IMR-90 (cell line): ENCODE measurements at regions not wholly inside any gene's neighbourhood (a gene's known extent, or its start where the extent isn't known, plus 50 kb on each side); places are given as distances from the start of the nearest gene placed in this dataset.

ENCODE experiments used
- ATAC-seq: fragments of 200-7000 bp; cut with Tn5 transposase; 2 replicates; pipeline ENCODE4 v1.9.1; 2020; ENCODE audit warnings: low read depth, mild to moderate bottlenecking, moderate library complexity
- BruUV-seq: library from RNA; stranded (reverse); fragments of 400-500 nt; replicated peaks from 2 replicates; lab custom pipeline; 2021; lab: Mats Ljungman, UMichigan
- CTCF ChIA-PET: fragments of 300-600 bp; formaldehyde crosslinking; extraction: SDS; loops from one replicate; lab custom pipeline; 2021; ENCODE audit warnings: antibody characterized with exemption; lab: Yijun Ruan, JAX
- POLR2A ChIA-PET: fragments of 300-600 bp; sonication (Branson Sonifier 250); formaldehyde crosslinking; loops from one replicate; lab custom pipeline; 2022; ENCODE audit warnings: antibody characterized with exemption; ENCODE audit not compliant: unreplicated experiment; lab: Charles Lee
- DNase-seq: peaks from one replicate; pipeline ENCODE4 v3.0.0; 2013
- H2AFZ ChIP-seq: replicated peaks from 2 replicates; pipeline ENCODE3; 2013; ENCODE audit warnings: low read length, mild to moderate bottlenecking; ENCODE audit not compliant: poor library complexity
- H2AK5ac ChIP-seq: 2 replicates; pipeline ENCODE4 v1.6.1; 2013; ENCODE audit warnings: low read depth, low read length, inconsistent platforms
- H2AK9ac ChIP-seq: replicated peaks from 2 replicates; pipeline ENCODE3; 2013; ENCODE audit warnings: mild to moderate bottlenecking, low read depth, low read length, moderate library complexity; ENCODE audit not compliant: poor library complexity
- H2BK120ac ChIP-seq: 2 replicates; pipeline ENCODE4 v1.6.1; 2013; ENCODE audit warnings: low read depth, low read length, inconsistent platforms
- H2BK15ac ChIP-seq: 3 replicates; pipeline ENCODE4 v1.6.1; 2013; ENCODE audit warnings: low read depth, low read length, inconsistent platforms
- H2BK20ac ChIP-seq: 2 replicates; pipeline ENCODE4 v1.6.1; 2013; ENCODE audit warnings: low read depth, mild to moderate bottlenecking, inconsistent platforms, low read length, moderate library complexity
- H2BK5ac ChIP-seq: 2 replicates; pipeline ENCODE4 v1.6.1; 2013; ENCODE audit warnings: mild to moderate bottlenecking, low read depth, low read length, inconsistent platforms; ENCODE audit not compliant: poor library complexity, severe bottlenecking
- H3K14ac ChIP-seq: replicated peaks from 2 replicates; pipeline ENCODE4 v1.6.1; 2013; ENCODE audit warnings: low read depth, low read length, inconsistent platforms
- H3K18ac ChIP-seq: 2 replicates; pipeline ENCODE4 v1.6.1; 2013; ENCODE audit warnings: low read depth, low read length, control low read depth
- H3K23ac ChIP-seq: 2 replicates; pipeline ENCODE4 v1.6.1; 2013; ENCODE audit warnings: low read depth, low read length, inconsistent platforms
- H3K27ac ChIP-seq: 2 replicates; pipeline ENCODE4 v1.5.1; 2013; ENCODE audit warnings: mild to moderate bottlenecking, control low read depth, low read length; ENCODE audit not compliant: insufficient read depth
- H3K27me3 ChIP-seq: 2 replicates; pipeline ENCODE4 v1.6.1; 2013; ENCODE audit warnings: low read length; ENCODE audit not compliant: control insufficient read depth, insufficient read depth
- H3K36me3 ChIP-seq: 2 replicates; pipeline ENCODE4 v1.6.1; 2013; ENCODE audit warnings: low read length, mixed read lengths; ENCODE audit not compliant: control insufficient read depth, insufficient read depth
- H3K4ac ChIP-seq: 2 replicates; pipeline ENCODE4 v1.6.1; 2013; ENCODE audit warnings: low read depth, low read length, inconsistent platforms
- H3K4me1 ChIP-seq: 2 replicates; pipeline ENCODE4 v1.6.1; 2013; ENCODE audit warnings: low read length, mixed read lengths; ENCODE audit not compliant: control insufficient read depth, insufficient read depth
- H3K4me2 ChIP-seq: 2 replicates; pipeline ENCODE4 v1.6.1; 2013; ENCODE audit warnings: low read depth, mild to moderate bottlenecking, control low read depth, low read length, moderate library complexity
- H3K4me3 ChIP-seq: 2 replicates; pipeline ENCODE4 v1.5.1; 2013; ENCODE audit warnings: low read depth, mild to moderate bottlenecking, control low read depth, low read length, moderate library complexity; ENCODE audit not compliant: insufficient read depth
- H3K56ac ChIP-seq: 2 replicates; pipeline ENCODE4 v1.6.1; 2013; ENCODE audit warnings: low read length, inconsistent platforms; ENCODE audit not compliant: insufficient read depth; ENCODE audit errors: extremely low read depth
- H3K79me1 ChIP-seq, 2 experiments: 2 replicates each; pipeline ENCODE4 v1.6.1; 2013; ENCODE audit warnings: low read length in 2 of 2, inconsistent platforms in 1 of 2, low read depth in 1 of 2
- H3K9ac ChIP-seq: 2 replicates; pipeline ENCODE4 v1.6.1; 2013; ENCODE audit warnings: low read depth, low read length, control low read depth
- H3K9me1 ChIP-seq: 2 replicates; pipeline ENCODE4 v1.6.1; 2013; ENCODE audit warnings: low read length, inconsistent platforms; ENCODE audit not compliant: insufficient read depth
- H3K9me3 ChIP-seq: 2 replicates; pipeline ENCODE4 v1.6.1; 2013; ENCODE audit warnings: low read length; ENCODE audit not compliant: control insufficient read depth, insufficient read depth
- H4K20me1 ChIP-seq: 2 replicates; pipeline ENCODE4 v1.6.1; 2013; ENCODE audit warnings: low read length, inconsistent platforms; ENCODE audit not compliant: insufficient read depth
- H4K5ac ChIP-seq: 2 replicates; pipeline ENCODE4 v1.6.1; 2013; ENCODE audit warnings: mild to moderate bottlenecking, low read depth, low read length, control low read depth
- H4K8ac ChIP-seq, 2 experiments: 2 replicates each; pipeline ENCODE4 v1.6.1; 2013; ENCODE audit warnings: low read depth in 2 of 2, low read length in 2 of 2, control low read depth in 1 of 2, inconsistent platforms in 1 of 2
- H4K91ac ChIP-seq: 2 replicates; pipeline ENCODE4 v1.6.1; 2013; ENCODE audit warnings: low read depth, low read length, inconsistent platforms; ENCODE audit not compliant: insufficient read depth
- FOS ChIP-seq: fragments of 150-350 bp; IDR thresholded peaks from 2 replicates; pipeline ENCODE4 v1.6.1; 2016; ENCODE audit warnings: low read depth, low read length
- NFE2L2 ChIP-seq: fragments of 150-350 bp; IDR thresholded peaks from 2 replicates; pipeline ENCODE4 v1.6.1; 2016; ENCODE audit warnings: low read depth, mild to moderate bottlenecking, low read length
- RCOR1 ChIP-seq: IDR thresholded peaks from 2 replicates; pipeline ENCODE4 v1.6.1; 2012; ENCODE audit warnings: mild to moderate bottlenecking, low read length, improper control_type of control experiment; ENCODE audit not compliant: insufficient replicate concordance
- SMC3 ChIP-seq: fragments of 150-350 bp; IDR thresholded peaks from 2 replicates; pipeline ENCODE4 v1.6.1; 2016; ENCODE audit warnings: low read depth, mild to moderate bottlenecking, antibody characterized with exemption, low read length, moderate library complexity
- WGBS, 2 experiments: methylation state at CpG; one replicate each; pipeline versions ENCODE4 v1.1.5 to v1.1.7; 2013; ENCODE audit warnings: missing lambda C conversion rate in 2 of 2; ENCODE audit not compliant: insufficient read length in 1 of 2; ENCODE audit errors: extremely low coverage in 2 of 2; 5-methylcytosine and 5-hydroxymethylcytosine counted together
- dilution Hi-C: fragments of 300-500 bp; cut with HindIII; formaldehyde crosslinking; loops from one replicate; pipeline ENCODE4 v1.14.3; 2018; ENCODE audit warnings: low sequenced_read_pairs; ENCODE audit not compliant: unreplicated experiment
- in situ Hi-C: fragments of 300-500 bp; cut with MboI; formaldehyde crosslinking; loops from 3 replicates; pipeline ENCODE4 v1.14.3; 2019; ENCODE audit warnings: low sequenced_read_pairs, inconsistent platforms, mixed read lengths
- intact Hi-C: fragments of 100-400 bp; cut with micrococcal nuclease; formaldehyde crosslinking; loops from 2 replicates; pipeline ENCODE4 v1.10.0; 2022
- TF ChIP-seq, protein P1 (sequence below): conservative IDR thresholded peaks from 2 replicates; pipeline ENCODE4 v1.5.1; 2012; ENCODE audit warnings: mild to moderate bottlenecking, low read depth, low read length, improper control_type of control experiment

DNA sequence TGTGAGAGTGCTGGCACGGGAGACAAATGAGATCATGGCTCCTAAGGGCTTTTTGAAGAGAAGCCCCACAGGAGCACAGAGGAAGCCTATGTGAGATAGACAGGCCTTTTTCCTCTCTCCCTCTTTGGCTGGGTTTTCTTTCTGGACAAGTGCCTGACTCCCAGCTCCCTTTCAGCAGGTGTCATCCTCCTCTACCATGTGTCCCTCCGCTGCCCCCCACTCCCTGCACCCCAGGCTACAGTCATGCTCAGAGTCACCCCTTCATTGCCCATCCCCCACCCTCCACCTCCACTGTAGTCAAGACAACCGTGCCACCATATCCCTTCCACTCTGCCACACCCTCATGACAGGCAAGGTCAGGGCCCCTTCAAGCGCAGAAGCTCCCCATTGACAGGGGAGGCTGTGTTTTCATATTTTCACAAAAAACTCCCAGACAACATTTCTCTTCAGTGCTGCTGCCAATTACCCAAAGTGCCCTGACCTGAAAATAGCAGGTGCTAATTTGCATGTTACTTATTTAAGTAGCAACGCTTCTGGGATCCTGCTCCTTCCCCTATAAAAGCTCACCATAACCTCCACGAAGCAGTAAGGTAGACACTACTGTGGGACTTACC, 92.1 kb upstream of the IPO9 start (continued):
- no peak for TF ChIP-seq SMC3

DNA sequence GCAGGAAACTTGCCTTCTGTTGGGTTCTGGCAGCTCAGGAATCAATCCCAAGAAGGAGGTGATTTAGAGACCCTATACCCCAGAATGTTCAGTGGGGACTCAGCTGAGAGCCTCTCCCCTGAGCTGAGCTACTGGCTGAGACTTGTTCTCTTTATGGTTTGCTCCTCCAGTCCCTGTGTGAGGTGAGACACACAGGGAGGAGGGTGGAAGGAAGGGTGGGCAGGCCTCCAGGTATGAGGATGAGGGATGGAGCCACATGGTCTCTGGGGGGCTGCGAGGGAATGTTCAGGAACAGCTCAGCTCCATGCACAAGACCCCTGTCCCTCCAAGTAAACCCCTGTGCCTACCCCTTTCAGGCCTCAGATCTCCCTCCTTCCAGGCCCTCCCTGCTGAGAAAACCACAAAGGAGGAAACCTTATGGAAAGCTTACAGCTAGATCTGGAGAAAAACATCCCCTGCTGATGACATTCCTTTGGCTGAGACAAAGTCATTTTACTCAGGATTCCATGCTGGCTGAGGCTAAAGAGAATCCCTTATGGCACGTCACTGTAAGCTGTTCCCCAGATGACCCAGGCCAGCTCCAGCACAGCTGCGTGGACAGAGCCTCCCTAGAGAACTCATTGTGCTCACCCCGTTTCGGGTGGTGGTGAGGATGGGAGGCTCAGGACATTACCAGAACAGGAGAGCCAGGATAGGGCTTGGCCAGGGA, 91.5 kb upstream of the IPO9 start:
- H2BK5ac ChIP-seq: peak overlapping the region; percentile 75
- ATAC-seq (peak; percentile 77), DNase-seq (peak; percentile 92)
- peaks cover 59 to 94% of the 10 kb centered on the region in 2 experiments for H3K79me1 ChIP-seq
- CTCF ChIA-PET: no interaction called here
- POLR2A ChIA-PET: no interaction called here
- no peaks in the 10 kb centered on the region for H3K9me3 ChIP-seq
- intact Hi-C loops: no loop called here
- H3K4me1 ChIP-seq: peaks cover 46% of the 10 kb centered on the region
- H2BK20ac ChIP-seq: peak overlapping the region; percentile 78
- H3K27me3 ChIP-seq: no peaks in the 10 kb centered on the region
- H3K27ac ChIP-seq: peak overlapping the region; percentile 45
- no peak overlapping the region for H2AFZ ChIP-seq
- no TSS peak for BruUV-seq
- H3K23ac ChIP-seq: peak overlapping the region; percentile 78
- dilution Hi-C loops: no loop called here
- no peak overlapping the region for H3K56ac ChIP-seq
- H2AK9ac ChIP-seq: no peak overlapping the region
- no CpG with 5 or more reads among the region's 5 CpGs for WGBS, 2 experiments
- peak overlapping the region; percentile 52 for H3K18ac ChIP-seq
- peak overlapping the region; percentile 59 for H2BK120ac ChIP-seq
- peak overlapping the region; percentile 82 for H2AK5ac ChIP-seq
- H3K4ac ChIP-seq: peak overlapping the region; percentile 49
- H3K14ac ChIP-seq: peak overlapping the region; percentile 51
- H3K36me3 ChIP-seq: peaks cover 4% of the 10 kb centered on the region
- H2BK15ac ChIP-seq: peak overlapping the region; percentile 27; the same call in 2 of the 3 replicates
- H4K20me1 ChIP-seq: peaks cover 91% of the 10 kb centered on the region
- peak overlapping the region; percentile 14; the same call in 1 of the 2 replicates for H4K5ac ChIP-seq
- H3K9ac ChIP-seq: peak overlapping the region; percentile 31
- peak overlapping the region; percentile 61; the same call in 1 of the 2 replicates for H4K91ac ChIP-seq
- H3K4me3 ChIP-seq: no peak overlapping the region
- in situ Hi-C loops: no loop called here
- TF ChIP-seq NFE2L2: no peak
- TF ChIP-seq, protein P1, sequence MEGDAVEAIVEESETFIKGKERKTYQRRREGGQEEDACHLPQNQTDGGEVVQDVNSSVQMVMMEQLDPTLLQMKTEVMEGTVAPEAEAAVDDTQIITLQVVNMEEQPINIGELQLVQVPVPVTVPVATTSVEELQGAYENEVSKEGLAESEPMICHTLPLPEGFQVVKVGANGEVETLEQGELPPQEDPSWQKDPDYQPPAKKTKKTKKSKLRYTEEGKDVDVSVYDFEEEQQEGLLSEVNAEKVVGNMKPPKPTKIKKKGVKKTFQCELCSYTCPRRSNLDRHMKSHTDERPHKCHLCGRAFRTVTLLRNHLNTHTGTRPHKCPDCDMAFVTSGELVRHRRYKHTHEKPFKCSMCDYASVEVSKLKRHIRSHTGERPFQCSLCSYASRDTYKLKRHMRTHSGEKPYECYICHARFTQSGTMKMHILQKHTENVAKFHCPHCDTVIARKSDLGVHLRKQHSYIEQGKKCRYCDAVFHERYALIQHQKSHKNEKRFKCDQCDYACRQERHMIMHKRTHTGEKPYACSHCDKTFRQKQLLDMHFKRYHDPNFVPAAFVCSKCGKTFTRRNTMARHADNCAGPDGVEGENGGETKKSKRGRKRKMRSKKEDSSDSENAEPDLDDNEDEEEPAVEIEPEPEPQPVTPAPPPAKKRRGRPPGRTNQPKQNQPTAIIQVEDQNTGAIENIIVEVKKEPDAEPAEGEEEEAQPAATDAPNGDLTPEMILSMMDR: no peak
- no peak for TF ChIP-seq FOS
- TF ChIP-seq RCOR1: no peak
- H3K9me1 ChIP-seq: peaks cover 52% of the 10 kb centered on the region
- H3K4me2 ChIP-seq: peak overlapping the region; percentile 24
- peak overlapping the region; percentile 32 to 48; a peak in 2 of 4 replicates for H4K8ac ChIP-seq
